Frontal cortex (tissue), 3 donors: ENCODE measurements at regions not wholly inside any gene's neighbourhood (a gene's known extent, or its start where the extent isn't known, plus 50 kb on each side); places are given as distances from the start of the nearest gene placed in this dataset.
"Not testable (repeated sequence)": the region's sequence is repeated elsewhere in the genome, so short reads cannot be mapped to it uniquely, and the experiment has no call there.

Experiments used
- DNase-seq, 2 donors: peaks; one replicate each; pipeline ENCODE4 v3.0.0; 2012; ENCODE audit warnings: low spot score in 2 of 2
- FAIRE-seq: peaks from 2 replicates; lab custom pipeline; 2012; peaks lifted over from hg19 to GRCh38; lab: Jason Lieb, UNC
- donor health status: control.
- donor health status: control.
- donor health status: control.

DNA sequence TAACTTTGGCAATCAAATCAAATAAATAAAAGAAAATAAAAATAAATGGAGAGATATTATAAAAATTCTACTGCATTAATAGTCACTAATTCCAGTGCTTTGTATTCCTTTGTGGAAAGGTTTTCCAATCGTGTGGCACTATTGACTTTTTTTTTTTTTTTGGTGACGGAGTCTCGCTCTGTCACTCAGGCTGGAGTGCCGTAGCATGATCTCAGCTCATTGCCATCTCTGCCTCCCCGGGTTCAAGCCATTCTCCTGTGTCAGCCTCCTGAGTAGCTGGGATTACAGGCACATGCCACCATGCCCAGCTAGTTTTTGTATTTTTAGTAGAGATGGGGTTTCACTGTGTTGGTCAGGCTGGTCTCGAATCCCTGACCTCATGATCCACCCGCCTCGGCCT, 122.3 kb downstream of the HS3ST3B1 start:
- not testable (repeated sequence) for FAIRE-seq, DNase-seq

DNA sequence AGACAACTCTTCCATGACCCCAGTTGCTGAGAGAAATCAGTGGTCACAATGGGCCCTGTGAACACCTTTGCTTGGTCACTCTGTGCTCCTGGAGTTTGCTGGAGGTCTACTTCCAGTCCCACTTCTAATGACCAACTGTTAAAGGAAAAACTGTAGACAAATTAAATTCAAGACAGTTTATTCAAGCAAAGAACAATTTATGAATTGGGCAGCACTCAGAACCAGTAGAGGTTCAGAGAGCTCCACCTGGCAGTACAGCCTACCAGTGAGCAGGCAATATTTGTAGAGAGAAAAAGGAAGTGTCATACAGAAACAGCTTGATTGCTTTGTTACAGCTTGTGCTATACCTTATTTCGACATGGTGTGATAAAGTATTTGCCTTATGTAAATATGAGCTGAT, 116.5 kb downstream of the HS3ST3B1 start:
- FAIRE-seq (no peak), DNase-seq (no peak)

DNA sequence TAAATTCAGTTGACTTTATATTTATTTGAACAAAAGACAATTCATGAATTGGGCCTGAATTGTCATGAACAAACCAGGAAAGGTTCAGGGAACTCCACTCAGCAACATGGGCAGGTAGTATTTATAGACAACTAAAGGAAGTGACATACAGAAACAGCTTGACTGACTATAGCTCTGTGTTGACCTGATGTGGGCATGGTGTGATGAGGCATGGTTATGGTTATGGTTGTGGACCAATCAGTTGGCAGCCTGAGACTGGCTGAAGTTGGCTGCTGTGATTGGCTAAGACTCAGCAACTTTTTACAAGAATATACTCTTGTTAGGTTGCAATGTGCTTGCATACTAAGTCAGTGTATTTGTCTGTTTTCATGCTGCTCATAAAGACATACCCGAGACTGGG, 108.4 kb downstream of the HS3ST3B1 start:
- no peak for FAIRE-seq

DNA sequence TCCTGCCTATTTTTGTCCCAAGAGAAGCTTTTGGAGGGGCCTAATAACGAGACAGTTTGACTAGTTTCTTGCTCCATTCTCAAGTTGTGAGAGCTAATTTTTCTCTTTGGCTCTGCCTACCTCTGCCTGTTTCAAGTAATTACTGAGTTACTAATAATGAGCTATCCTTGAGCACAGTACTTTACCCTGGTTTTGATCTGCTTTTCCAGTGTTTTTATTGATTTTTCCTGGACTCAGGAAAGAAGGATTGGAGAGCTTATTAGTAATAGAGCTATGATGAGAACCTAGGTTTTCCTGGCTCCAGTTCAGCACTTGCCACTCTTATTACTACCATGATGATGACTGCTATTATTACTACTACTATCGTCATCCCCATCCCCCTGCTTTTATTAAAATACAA, 106.7 kb downstream of the HS3ST3B1 start:
- FAIRE-seq (no peak), DNase-seq (no peak)

More for the DNA sequence above, 108.4 kb downstream of the HS3ST3B1 start:
- no peak for DNase-seq

DNA sequence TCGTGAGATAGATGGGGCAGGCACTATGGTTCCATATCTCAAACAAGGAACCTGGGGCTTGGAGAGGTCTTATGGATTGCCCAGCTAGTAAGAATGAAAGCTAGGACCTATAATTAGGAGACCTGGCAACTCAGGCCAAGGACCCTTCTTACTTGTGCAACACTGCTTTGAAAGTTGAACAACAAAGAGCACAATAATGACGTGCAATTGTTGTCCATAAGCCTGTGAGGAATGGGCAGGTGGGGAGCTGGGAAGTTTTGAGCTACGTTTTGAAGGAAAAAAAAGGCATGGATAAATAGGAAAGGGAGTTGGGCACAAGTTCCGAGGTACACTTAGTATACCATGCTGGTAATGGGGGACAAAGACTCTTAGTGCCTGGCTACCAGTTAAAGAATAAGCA, 104.3 kb downstream of the HS3ST3B1 start:
- FAIRE-seq (no peak), DNase-seq (no peak)
